D721Med (cell line): ENCODE measurements at regions not wholly inside any gene's neighbourhood (a gene's known extent, or its start where the extent isn't known, plus 50 kb on each side); places are given as distances from the start of the nearest gene placed in this dataset.
"Not testable (repeated sequence)": the region's sequence is repeated elsewhere in the genome, so short reads cannot be mapped to it uniquely, and the experiment has no call there.

Experiments used
- DNase-seq: peaks from one replicate; pipeline ENCODE4 v3.0.0; 2011; ENCODE audit warnings: low spot score; ENCODE audit not compliant: insufficient read length
- FAIRE-seq: peaks from 2 replicates; lab custom pipeline; 2011; peaks lifted over from hg19 to GRCh38; lab: Jason Lieb, UNC
- TF ChIP-seq, protein P1 (sequence below): IDR thresholded peaks from 2 replicates; pipeline ENCODE4 v1.5.1; 2012; ENCODE audit warnings: mild to moderate bottlenecking, control low read depth; ENCODE audit not compliant: insufficient read depth; ENCODE audit errors: missing control alignments

DNA sequence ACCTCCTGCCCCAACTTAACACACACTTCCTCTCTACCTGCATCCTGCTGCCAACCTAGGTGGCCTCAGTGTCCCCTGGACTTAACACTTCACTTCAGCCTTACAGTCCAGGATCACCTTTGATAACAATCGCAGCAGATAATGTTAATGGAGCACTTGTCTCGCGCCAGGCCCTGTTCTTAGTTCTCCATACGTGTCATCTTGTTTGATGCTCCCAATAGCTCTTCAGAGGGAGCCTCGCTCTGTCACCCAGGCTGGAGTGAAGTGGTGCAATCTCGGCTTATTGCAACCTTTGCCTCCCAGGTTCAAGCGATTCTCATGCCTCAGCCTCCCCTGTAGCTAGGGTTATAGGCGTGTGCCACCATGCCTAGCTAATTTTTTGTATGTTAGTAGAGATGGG lies 62.7 kb upstream of the SHB start:
- DNase-seq (no peak), FAIRE-seq (no peak)
- TF ChIP-seq, protein P1, sequence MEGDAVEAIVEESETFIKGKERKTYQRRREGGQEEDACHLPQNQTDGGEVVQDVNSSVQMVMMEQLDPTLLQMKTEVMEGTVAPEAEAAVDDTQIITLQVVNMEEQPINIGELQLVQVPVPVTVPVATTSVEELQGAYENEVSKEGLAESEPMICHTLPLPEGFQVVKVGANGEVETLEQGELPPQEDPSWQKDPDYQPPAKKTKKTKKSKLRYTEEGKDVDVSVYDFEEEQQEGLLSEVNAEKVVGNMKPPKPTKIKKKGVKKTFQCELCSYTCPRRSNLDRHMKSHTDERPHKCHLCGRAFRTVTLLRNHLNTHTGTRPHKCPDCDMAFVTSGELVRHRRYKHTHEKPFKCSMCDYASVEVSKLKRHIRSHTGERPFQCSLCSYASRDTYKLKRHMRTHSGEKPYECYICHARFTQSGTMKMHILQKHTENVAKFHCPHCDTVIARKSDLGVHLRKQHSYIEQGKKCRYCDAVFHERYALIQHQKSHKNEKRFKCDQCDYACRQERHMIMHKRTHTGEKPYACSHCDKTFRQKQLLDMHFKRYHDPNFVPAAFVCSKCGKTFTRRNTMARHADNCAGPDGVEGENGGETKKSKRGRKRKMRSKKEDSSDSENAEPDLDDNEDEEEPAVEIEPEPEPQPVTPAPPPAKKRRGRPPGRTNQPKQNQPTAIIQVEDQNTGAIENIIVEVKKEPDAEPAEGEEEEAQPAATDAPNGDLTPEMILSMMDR = no peak

GRCh38 chr9:38130724-38131123 lies 61.7 kb upstream of the SHB start:
- FAIRE-seq = no peak

DNA sequence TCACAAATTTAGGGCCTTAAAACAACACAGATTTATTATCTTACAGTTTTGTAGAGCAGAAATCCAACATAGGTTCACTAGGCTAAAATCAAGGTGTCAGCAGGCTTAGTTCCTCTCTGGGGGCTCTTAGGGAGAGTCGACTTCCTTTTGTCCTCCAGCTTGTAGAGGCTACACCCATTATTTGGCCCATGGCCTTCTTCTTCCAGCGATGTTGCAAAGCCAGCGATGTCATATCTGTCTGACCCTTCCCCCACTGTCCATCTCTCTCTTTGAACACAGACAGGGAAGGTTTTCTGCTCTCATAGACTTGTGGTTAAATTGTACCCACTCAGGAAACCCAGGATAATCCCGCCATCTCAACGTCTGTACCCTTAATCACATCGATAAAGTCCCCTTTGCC lies 60.3 kb upstream of the SHB start:
- FAIRE-seq (no peak), DNase-seq (no peak)
- TF ChIP-seq, protein P1 = no peak

More at GRCh38 chr9:38130724-38131123, 61.7 kb upstream of the SHB start:
- TF ChIP-seq, protein P1 = no peak
- DNase-seq = no peak

GRCh38 chr9:38128752-38129270 lies 59.8 kb upstream of the SHB start:
- DNase-seq (no peak), FAIRE-seq (no peak)
- TF ChIP-seq, protein P1 = no peak

DNA sequence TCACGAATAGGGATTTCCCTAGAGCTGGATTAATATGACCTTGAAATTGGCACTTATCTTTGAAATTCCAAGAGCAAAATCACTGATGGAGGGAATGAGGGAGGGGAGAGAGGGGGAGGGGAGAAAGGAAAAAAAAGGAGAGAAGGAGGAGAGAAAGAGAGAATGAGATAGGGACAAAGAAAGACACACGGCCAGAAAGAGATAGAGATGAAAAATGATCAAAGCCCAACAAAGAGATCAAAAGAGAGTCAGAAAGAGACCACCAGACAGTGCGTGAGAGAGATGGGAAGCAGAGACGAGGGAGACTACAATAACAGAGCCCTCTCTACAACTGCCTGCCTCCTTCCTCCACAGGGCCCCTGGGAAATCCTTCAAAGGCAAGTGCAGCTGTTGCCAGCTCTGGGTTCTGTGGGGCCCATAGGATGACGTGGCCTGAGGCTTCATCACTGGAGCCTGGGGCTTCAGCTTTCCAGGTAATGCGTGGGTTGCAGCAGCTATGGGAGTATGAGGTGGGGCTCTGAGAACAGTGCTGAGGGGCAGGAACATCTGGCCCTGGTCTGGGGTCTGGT lies 58.3 kb upstream of the SHB start:
- FAIRE-seq = no peak
- TF ChIP-seq, protein P1 = no peak
- no peak for DNase-seq

- DNase-seq (no peak), FAIRE-seq (no peak)
- TF ChIP-seq, protein P1 = no peak
These were observed 57.7 kb upstream of the SHB start for GRCh38 chr9:38126730-38127129.

DNA sequence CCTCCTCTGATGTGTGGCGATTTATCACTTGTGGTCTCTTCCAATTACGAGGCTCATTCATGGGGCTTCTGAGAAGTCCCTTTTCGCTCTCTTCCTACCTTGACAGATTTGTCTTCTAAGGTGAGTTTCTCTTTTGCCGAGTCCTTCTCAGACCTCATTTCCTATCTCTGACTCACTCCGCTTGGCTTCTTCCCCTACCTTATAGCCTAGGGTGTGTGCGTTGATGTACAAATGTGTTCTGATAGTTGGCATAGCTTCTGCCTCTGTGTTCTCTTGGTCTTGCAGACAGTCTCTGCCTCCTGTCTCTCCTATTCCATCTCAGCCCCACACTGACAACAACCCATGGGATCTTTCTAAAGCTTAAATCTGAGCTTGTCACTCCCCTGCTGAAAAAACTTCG lies 56.9 kb upstream of the SHB start:
- TF ChIP-seq, protein P1 = no peak
- no peak for FAIRE-seq
- no peak for DNase-seq

DNA sequence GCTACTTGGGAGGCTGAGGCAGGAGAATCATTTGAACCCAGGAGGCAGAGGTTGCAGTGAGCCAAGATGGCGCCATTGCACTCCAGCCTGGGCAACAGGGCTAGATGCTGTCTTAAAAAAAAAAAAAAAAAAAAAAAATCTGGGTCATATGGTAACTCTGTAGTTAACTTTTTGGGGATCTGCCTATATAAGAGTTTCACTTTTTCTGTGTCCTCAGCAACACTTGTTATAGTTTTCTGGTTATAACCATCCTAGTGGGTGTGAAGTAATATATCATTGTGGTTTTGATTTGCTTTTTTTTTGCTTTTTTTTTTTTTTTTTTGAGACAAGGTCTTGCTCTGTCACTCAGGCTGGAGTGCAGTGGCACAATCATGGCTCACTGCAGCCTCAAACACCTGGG lies 54.3 kb upstream of the SHB start:
- FAIRE-seq, DNase-seq: not testable (repeated sequence)
